Gastroesophageal sphincter (tissue), 4 donors: ENCODE measurements at regions not wholly inside any gene's neighbourhood (a gene's known extent, or its start where the extent isn't known, plus 50 kb on each side); places are given as distances from the start of the nearest gene placed in this dataset.
A peak's percentile ranks its signal among the peaks of the same experiment; 100 is the strongest.
"Not testable (repeated sequence)": the region's sequence is repeated elsewhere in the genome, so short reads cannot be mapped to it uniquely, and the experiment has no call there.

Source experiments
- ATAC-seq: fragments of 150-250 bp; one replicate; pipeline ENCODE4 v1.9.1; 2016; ENCODE audit warnings: mild to moderate bottlenecking, moderate library complexity
- H3K27ac ChIP-seq, 4 donors: fragments of 200-600 bp; sonication (generic) in 3 of 4; 1 replicate in 3 of 4; 2 replicates in 1 of 4; pipeline ENCODE4 v1.5.1; 2016 to 2019
- H3K27me3 ChIP-seq: fragments of 200-600 bp; sonication (generic); one replicate; pipeline ENCODE4 v1.5.1; 2019
- H3K36me3 ChIP-seq, 2 donors: fragments of 200-600 bp; sonication (generic); one replicate each; pipeline ENCODE4 v1.5.1; 2019; ENCODE audit warnings: control low read depth in 1 of 2
- H3K4me1 ChIP-seq, 3 donors: fragments of 200-600 bp; sonication (generic); 1 replicate in 2 of 3; 2 replicates in 1 of 3; pipeline ENCODE4 v1.5.1; 2016 to 2019; ENCODE audit warnings: control low read depth in 2 of 3
- H3K4me3 ChIP-seq, 2 donors: fragments of 200-600 bp; sonication (generic); one replicate each; pipeline ENCODE4 v1.5.1; 2019; ENCODE audit warnings: mild to moderate bottlenecking in 1 of 2, moderate library complexity in 1 of 2
- H3K9me3 ChIP-seq, 3 donors: fragments of 200-600 bp; sonication (generic); one replicate each; pipeline ENCODE4 v1.5.1; 2017 to 2019; ENCODE audit warnings: control low read depth in 2 of 3
- WGBS, 2 donors: methylation state at CpG; one replicate each; pipeline ENCODE4 v1.1.5; 2018; ENCODE audit warnings: low coverage in 1 of 2; 5-methylcytosine and 5-hydroxymethylcytosine counted together

DNA sequence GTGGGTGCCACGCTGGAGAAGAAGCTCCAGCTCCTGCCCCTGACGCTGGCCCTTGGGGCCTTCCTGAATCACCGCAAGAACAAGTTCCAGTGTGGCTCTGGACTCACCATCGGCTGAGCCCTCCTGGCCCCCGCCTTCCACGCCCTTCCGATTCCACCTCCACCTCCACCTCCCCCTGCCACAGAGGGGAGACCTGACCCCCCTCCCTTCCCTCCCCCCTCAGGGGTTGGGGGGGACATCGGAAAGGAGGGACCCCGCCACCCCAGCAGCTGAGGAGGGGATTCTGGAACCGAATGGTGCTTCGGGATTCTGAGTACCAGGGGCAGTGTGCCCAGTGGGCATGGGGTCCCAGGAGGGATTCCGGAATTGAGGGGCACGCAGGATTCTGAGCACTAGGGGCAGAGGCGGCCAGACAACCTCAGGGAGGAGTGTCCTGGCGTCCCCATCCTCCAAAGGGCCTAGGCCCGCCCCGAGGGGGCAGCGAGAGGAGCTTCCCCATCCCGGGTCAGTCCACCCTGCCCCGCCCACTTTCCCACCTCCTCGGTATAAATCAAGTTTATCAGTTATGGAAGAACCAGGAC, 166.0 kb downstream of the POTEG start:
- not testable (repeated sequence) for H3K9me3 ChIP-seq, H3K36me3 ChIP-seq, H3K4me3 ChIP-seq, H3K27ac ChIP-seq, H3K4me1 ChIP-seq, H3K27me3 ChIP-seq
- ATAC-seq: peak; percentile 19
- no CpG with 5 or more reads among the region's 21 CpGs for WGBS, 2 donors

GRCh38 chr14:19272235-19272634, 161.9 kb downstream of the POTEG start:
- not testable (repeated sequence) for ATAC-seq, H3K27me3 ChIP-seq, H3K4me3 ChIP-seq, H3K27ac ChIP-seq, H3K9me3 ChIP-seq, H3K4me1 ChIP-seq, H3K36me3 ChIP-seq
- no CpG with 5 or more reads among the region's 1 CpG for WGBS, 2 donors

GRCh38 chr14:19289669-19290068, 144.5 kb downstream of the POTEG start:
- not testable (repeated sequence) for ATAC-seq, H3K4me1 ChIP-seq, H3K4me3 ChIP-seq, H3K9me3 ChIP-seq, H3K27me3 ChIP-seq, H3K27ac ChIP-seq, H3K36me3 ChIP-seq
- 77 to 100% methylated on average over 1 to 3 of the region's 3 CpGs for WGBS, 2 donors

GRCh38 chr14:19300243-19300642, 133.9 kb downstream of the POTEG start:
- not testable (repeated sequence) for H3K4me3 ChIP-seq, ATAC-seq
- no CpG with 5 or more reads among the region's 28 CpGs for WGBS, 2 donors

DNA sequence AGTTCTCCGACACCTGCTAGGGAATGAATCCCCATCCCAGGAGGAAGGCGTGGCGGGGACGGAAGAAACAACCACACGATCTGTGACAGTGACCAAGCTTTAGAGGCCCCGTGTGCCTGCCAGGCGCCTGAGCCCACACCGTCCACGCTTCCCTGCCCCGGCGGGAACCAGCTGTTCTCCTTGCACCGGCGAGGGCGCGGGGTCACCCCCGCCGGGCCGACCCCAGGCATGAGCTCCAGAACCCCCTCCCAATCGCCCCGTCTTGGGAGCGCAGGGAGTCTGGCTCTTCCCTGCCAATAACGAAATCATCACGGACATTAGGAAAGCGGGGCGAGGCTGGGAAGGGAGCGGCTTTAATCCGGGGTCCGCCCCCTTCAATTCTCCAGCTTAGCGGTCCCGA, 133.3 kb downstream of the POTEG start:
- H3K36me3 ChIP-seq, H3K27ac ChIP-seq, ATAC-seq, H3K27me3 ChIP-seq, H3K4me3 ChIP-seq, H3K4me1 ChIP-seq, H3K9me3 ChIP-seq: not testable (repeated sequence)
- WGBS, 2 donors: no CpG with 5 or more reads among the region's 30 CpGs

More at GRCh38 chr14:19300243-19300642, 133.9 kb downstream of the POTEG start:
- H3K27ac ChIP-seq, H3K36me3 ChIP-seq, H3K4me1 ChIP-seq, H3K27me3 ChIP-seq, H3K9me3 ChIP-seq: not testable (repeated sequence)

DNA sequence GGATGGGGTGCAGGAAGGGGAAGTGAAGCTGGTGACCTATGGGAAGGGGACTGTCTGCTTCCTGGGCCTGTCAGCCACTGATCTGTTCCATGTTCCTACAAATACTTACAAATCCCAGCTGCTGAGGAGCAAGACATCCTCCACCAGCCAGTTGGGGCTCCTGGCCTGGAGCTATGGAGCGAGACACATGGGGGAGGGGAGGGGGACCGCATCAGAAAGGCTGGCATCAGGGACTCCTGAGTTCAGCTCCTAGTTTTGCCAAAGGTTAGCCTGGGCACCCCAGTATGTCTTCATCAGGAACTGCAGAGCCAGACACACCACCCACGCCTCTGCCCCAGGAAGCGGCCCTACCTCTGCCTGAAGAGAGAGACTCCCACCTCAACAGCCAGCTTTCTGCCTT, 130.3 kb downstream of the POTEG start:
- WGBS, 2 donors: no CpG with 5 or more reads among the region's 4 CpGs

DNA sequence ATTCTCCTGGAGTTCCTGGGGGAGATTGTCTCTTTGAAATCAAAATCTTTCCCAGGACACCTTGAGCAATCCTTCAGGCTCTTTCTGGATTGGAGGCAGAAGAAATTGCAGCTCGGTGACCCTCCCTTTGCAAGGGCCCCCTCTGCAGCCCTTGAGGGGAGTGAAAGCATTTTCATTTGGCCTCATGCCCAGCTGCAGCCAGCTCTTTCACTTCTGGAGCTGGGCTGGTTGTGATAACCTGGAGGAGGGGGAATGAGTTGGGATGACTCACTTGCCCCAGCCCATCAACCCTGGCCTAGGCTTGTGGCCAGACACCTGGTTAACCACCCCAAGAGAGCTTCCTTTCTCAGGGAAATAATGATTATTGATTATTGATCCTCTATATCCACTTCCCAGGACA, 129.7 kb downstream of the POTEG start:
- H3K27ac ChIP-seq, ATAC-seq, H3K27me3 ChIP-seq, H3K4me1 ChIP-seq, H3K9me3 ChIP-seq, H3K36me3 ChIP-seq, H3K4me3 ChIP-seq: not testable (repeated sequence)
- WGBS, 2 donors: no CpG with 5 or more reads among the region's 1 CpG

More for the DNA sequence above, 130.3 kb downstream of the POTEG start:
- H3K4me1 ChIP-seq, H3K4me3 ChIP-seq, ATAC-seq, H3K36me3 ChIP-seq, H3K9me3 ChIP-seq, H3K27ac ChIP-seq, H3K27me3 ChIP-seq: not testable (repeated sequence)

DNA sequence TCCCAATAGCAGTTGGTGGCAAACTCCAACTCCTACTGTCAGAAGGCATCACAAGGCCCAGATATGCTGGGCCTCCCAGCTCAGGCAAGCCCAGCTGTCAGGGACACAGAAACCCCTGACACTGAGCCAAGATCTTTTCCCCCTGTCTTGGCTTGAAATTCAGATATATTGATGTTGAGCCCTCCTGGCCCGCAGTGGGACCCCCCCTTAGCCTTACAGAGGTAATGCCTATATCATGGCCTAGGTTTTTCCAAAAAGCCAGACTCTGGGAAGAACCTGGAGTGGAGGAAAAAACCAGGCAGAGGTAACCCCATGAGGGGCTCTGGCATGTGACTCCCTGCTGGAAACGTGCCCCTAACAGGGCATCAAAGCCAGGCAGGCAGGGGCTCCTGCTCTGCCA, 129.2 kb downstream of the POTEG start:
- not testable (repeated sequence) for H3K36me3 ChIP-seq, ATAC-seq

GRCh38 chr14:19305776-19306175, 128.4 kb downstream of the POTEG start:
- not testable (repeated sequence) for H3K4me1 ChIP-seq, H3K9me3 ChIP-seq, H3K27me3 ChIP-seq, H3K4me3 ChIP-seq, H3K27ac ChIP-seq, H3K36me3 ChIP-seq, ATAC-seq
- WGBS, 2 donors: no CpG with 5 or more reads among the region's 3 CpGs

More for the DNA sequence above, 129.2 kb downstream of the POTEG start:
- H3K27me3 ChIP-seq, H3K27ac ChIP-seq, H3K9me3 ChIP-seq, H3K4me1 ChIP-seq, H3K4me3 ChIP-seq: not testable (repeated sequence)
- no CpG with 5 or more reads among the region's 2 CpGs for WGBS, 2 donors

DNA sequence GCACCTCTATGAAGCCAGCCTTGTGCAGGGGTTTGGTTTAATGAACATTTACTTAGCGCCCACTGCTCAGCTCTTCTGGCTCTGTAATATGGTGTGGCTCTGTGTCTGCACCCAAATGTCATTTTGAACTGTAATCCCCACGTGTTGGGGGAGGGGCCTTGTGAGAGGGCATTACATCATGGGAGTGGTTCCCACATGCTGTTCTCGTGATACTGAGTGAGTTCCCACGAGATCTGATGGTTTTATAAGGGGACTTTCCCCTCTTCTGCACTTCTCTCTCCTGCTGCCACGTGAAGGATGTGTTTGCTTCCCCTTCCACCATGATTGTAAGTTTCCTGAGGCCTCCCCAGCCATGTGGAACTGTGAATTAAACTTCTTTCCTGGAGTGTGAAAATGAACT, 127.7 kb downstream of the POTEG start:
- not testable (repeated sequence) for H3K9me3 ChIP-seq, H3K27me3 ChIP-seq, ATAC-seq, H3K27ac ChIP-seq, H3K36me3 ChIP-seq, H3K4me3 ChIP-seq, H3K4me1 ChIP-seq
- no CpG with 5 or more reads among the region's 5 CpGs for WGBS, 2 donors

GRCh38 chr14:19311023-19311422, 123.1 kb downstream of the POTEG start:
- H3K36me3 ChIP-seq, H3K9me3 ChIP-seq, H3K27ac ChIP-seq, H3K4me1 ChIP-seq, H3K27me3 ChIP-seq, H3K4me3 ChIP-seq, ATAC-seq: not testable (repeated sequence)
- 40% methylated on average over 1 of the region's 1 CpG; no CpG with 5 or more reads in 1 of the 2 donors for WGBS, 2 donors

DNA sequence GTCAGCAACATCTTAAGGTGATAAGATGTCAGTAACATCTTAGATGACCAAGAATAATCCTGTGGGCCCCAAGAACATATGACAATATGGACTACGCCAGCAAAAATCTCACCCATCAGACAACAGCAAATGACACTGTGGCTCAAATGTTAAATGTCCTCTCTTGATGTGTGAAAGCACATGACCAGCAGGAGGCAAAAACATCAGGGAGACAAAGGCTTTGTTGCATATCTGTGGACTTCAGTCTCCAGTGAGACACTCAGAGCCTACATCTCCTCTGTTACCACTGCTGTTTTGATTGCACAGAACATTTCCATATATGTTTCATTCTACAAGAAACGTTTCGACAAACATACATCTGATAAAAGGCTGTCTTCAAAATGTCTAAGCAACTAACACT, 103.5 kb downstream of the POTEG start:
- not testable (repeated sequence) for ATAC-seq, H3K9me3 ChIP-seq
- no CpG with 5 or more reads among the region's 3 CpGs for WGBS, 2 donors

GRCh38 chr14:19337232-19338059, 96.7 kb downstream of the POTEG start:
- H3K4me3 ChIP-seq, H3K27me3 ChIP-seq, H3K9me3 ChIP-seq, H3K36me3 ChIP-seq, H3K4me1 ChIP-seq, H3K27ac ChIP-seq, ATAC-seq: not testable (repeated sequence)
- WGBS, 2 donors: no CpG with 5 or more reads among the region's 49 CpGs

More for the DNA sequence above, 103.5 kb downstream of the POTEG start:
- H3K4me1 ChIP-seq, H3K27me3 ChIP-seq, H3K4me3 ChIP-seq, H3K36me3 ChIP-seq, H3K27ac ChIP-seq: not testable (repeated sequence)

GRCh38 chr14:19338060-19338372, 96.1 kb downstream of the POTEG start:
- not testable (repeated sequence) for H3K36me3 ChIP-seq, H3K27me3 ChIP-seq, H3K27ac ChIP-seq, ATAC-seq, H3K9me3 ChIP-seq, H3K4me3 ChIP-seq, H3K4me1 ChIP-seq
- no CpG with 5 or more reads among the region's 11 CpGs for WGBS, 2 donors
